C4-2B (cell line): ENCODE measurements at regions not wholly inside any gene's neighbourhood (a gene's known extent, or its start where the extent isn't known, plus 50 kb on each side); places are given as distances from the start of the nearest gene placed in this dataset.

Experiments
- H3K27ac ChIP-seq: fragments of 450-650 bp; 2 replicates; pipeline ENCODE4 v1.5.1; 2017
- CTCF ChIP-seq: fragments of 450-650 bp; conservative IDR thresholded peaks from 2 replicates; pipeline ENCODE4 v1.5.1; 2017; ENCODE audit warnings: mild to moderate bottlenecking
- ZFX ChIP-seq: fragments of 450-650 bp; IDR thresholded peaks from 2 replicates; pipeline ENCODE4 v1.6.1; 2017

DNA sequence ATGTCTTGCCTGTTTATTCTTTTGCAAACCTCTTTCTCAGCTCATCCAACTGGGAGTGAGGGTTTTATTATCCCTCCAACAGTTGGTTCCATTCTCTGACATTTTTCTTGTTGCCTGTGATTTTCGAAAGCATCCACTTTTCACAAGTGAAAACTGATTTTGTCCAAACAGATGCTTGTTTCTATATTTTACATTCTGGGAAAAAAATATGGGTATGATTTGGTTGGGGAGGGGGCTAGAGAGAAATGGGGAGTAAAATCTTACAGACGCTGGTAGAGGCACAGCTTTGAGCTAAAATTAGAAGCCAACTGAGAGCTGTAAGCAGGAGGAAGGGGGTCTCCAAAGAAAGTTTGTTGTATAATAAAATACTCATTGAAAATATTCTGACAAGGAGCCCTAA, 745.3 kb upstream of the CELF4 start:
- no peak overlapping the region for H3K27ac ChIP-seq
- no peak for TF ChIP-seq ZFX
- no peak for TF ChIP-seq CTCF

DNA sequence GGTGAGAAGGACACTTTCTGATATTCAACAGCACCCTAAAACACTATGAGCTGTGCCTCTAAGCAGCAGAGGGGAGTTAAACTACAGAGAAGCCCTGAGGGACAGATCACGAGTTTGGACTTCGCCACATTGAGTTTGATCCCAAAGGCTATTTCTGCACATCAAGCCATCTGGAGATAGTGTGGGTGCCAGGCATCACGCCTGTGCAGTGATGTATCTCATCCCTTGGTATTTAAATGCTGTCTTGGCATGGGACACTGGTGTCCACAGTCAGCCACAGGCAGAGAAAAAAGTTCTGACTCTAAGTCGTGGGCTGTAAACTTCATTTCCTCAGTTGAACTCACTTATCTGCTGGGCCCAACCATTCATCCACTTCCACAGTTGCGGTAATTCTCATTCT, 742.3 kb upstream of the CELF4 start:
- H3K27ac ChIP-seq = no peak overlapping the region
- TF ChIP-seq CTCF (no peak), ZFX (no peak)

- H3K27ac ChIP-seq = no peak overlapping the region
- no peak for TF ChIP-seq CTCF
- TF ChIP-seq ZFX = no peak
These were observed 740.4 kb upstream of the CELF4 start for GRCh38 chr18:38305961-38306360.

DNA sequence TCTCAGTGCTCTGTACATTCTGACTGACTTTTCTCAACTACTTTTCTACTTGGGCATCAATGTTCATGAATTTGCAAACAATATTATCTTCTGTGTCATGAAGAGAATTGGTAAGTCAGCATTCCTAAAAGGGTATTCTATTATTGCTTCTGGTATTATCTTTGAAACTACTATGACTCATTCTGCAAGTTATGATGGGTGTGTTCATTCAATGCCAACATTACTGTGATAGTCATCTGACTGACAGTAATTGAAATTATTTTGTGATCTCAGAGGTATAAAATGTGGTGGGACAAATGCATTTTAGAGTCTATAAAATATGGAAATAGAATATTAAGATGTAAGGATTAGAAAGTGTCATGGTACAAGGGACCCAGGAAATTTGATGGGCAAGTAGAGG, 736.0 kb upstream of the CELF4 start:
- TF ChIP-seq ZFX (no peak), CTCF (no peak)
- H3K27ac ChIP-seq = no peak overlapping the region

DNA sequence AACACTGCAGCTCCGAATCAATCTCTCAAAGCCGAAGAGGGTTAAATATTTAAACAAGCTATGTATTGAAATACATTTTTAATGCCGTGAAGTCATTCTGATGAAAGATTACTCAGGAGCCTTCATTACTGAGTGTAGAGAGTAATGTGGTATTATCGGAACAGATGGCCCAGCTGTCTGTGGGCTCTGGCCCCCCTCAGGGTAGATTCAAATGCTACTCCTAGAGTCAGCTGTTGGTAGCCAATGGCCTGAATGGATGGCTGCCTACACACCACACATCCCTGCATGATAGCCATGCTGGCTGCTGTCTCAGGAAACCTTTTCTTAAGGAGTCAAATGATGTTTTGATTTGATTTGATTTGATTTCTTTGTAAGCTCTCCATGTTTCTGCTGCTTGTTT, 732.3 kb upstream of the CELF4 start:
- H3K27ac ChIP-seq = no peak overlapping the region
- TF ChIP-seq ZFX (no peak), CTCF (no peak)

GRCh38 chr18:38290229-38290628, 724.6 kb upstream of the CELF4 start:
- TF ChIP-seq CTCF (no peak), ZFX (no peak)
- H3K27ac ChIP-seq = no peak overlapping the region

DNA sequence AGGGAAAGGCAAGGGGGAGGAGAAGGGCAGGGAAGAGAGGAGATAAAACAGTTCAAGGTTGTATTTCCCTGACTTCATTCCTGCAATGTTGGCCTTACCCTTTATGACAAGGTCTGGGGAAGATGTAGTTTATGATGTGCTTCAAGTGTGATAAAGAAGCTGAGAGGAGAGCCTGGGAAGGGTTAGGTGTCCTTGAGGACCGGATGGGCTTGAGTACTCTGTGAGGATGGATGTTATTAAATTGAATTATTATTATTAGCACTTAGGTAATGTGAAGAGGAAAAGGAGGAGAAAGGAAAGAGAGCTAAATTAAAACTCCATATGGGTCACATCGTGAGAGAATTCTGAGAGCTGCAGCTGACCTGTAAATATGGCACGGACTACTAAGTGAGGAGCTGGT, 719.4 kb upstream of the CELF4 start:
- no peak overlapping the region for H3K27ac ChIP-seq
- TF ChIP-seq ZFX = no peak

DNA sequence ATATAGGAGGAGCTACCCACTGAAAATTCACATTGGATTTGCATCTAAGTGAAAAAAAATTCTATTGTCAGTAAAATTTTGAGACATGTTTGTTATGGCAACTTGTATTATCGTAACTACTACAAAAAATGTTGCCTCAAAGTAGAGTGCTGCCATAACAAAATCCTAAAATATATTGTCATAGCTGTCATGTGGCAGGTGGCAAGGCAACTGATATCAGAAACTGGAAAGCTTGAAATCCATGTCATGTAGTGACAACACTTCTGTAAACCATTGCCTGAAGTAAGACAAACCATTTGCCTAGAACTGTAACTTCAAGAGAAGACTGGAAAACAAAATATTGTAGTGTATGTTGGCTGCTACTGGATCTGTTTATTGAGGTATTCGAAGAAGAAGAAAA, 697.5 kb upstream of the CELF4 start:
- H3K27ac ChIP-seq = no peak overlapping the region
- TF ChIP-seq ZFX (no peak), CTCF (no peak)
